Stimulated activated CD8-positive, alpha-beta memory T cell treated with anti-CD3 and anti-CD28 coated beads, Interleukin-15, amount 100 ng/mL, for 24 hours (primary cell): ENCODE measurements at regions not wholly inside any gene's neighbourhood (a gene's known extent, or its start where the extent isn't known, plus 50 kb on each side); places are given as distances from the start of the nearest gene placed in this dataset.
"Not testable (repeated sequence)": the region's sequence is repeated elsewhere in the genome, so short reads cannot be mapped to it uniquely, and the experiment has no call there.

ENCODE experiments used
- DNase-seq: peaks from one replicate; pipeline ENCODE4 v3.0.0-alpha.2; 2020; ENCODE audit warnings: low read depth

- DNase-seq = no peak
Observed at GRCh38 chr2:128414946-128415778, 96.5 kb upstream of the HS6ST1 start.

- no peak for DNase-seq
Observed at GRCh38 chr2:128415779-128416061, 97.1 kb upstream of the HS6ST1 start.

GRCh38 chr2:128416109-128416785 is 97.6 kb upstream of the HS6ST1 start:
- no peak for DNase-seq

- no peak for DNase-seq
Observed at GRCh38 chr2:128416806-128417205, 98.1 kb upstream of the HS6ST1 start.

GRCh38 chr2:128417264-128417663 is 98.6 kb upstream of the HS6ST1 start:
- not testable (repeated sequence) for DNase-seq

GRCh38 chr2:128420131-128420530 is 101.5 kb upstream of the HS6ST1 start:
- DNase-seq = no peak

- no peak for DNase-seq
Observed at GRCh38 chr2:128420776-128421175, 102.1 kb upstream of the HS6ST1 start.

GRCh38 chr2:128421286-128421685 is 102.6 kb upstream of the HS6ST1 start:
- no peak for DNase-seq

GRCh38 chr2:128421861-128422311 is 103.2 kb upstream of the HS6ST1 start:
- no peak for DNase-seq

- DNase-seq = no peak
Observed at GRCh38 chr2:128422571-128422970, 103.9 kb upstream of the HS6ST1 start.

GRCh38 chr2:128423788-128424165 is 105.1 kb upstream of the HS6ST1 start:
- DNase-seq = no peak

GRCh38 chr2:128424406-128425171 is 105.9 kb upstream of the HS6ST1 start:
- no peak for DNase-seq

- no peak for DNase-seq
Observed at GRCh38 chr2:128425216-128425615, 106.5 kb upstream of the HS6ST1 start.

- no peak for DNase-seq
Observed at GRCh38 chr2:128425731-128426620, 107.3 kb upstream of the HS6ST1 start.

GRCh38 chr2:128427413-128427755 is 108.7 kb upstream of the HS6ST1 start:
- no peak for DNase-seq

- DNase-seq = no peak
Observed at GRCh38 chr2:128428415-128428814, 109.7 kb upstream of the HS6ST1 start.

- DNase-seq = no peak
Observed at GRCh38 chr2:128432423-128432822, 113.8 kb upstream of the HS6ST1 start.

- DNase-seq = no peak
Observed at GRCh38 chr2:128433911-128434550, 115.4 kb upstream of the HS6ST1 start.

- no peak for DNase-seq
Observed at GRCh38 chr2:128435576-128436478, 117.2 kb upstream of the HS6ST1 start.

GRCh38 chr2:128436479-128437203 is 118.0 kb upstream of the HS6ST1 start:
- DNase-seq = no peak
